GM12878 (cell line): ENCODE measurements at regions not wholly inside any gene's neighbourhood (a gene's known extent, or its start where the extent isn't known, plus 50 kb on each side); places are given as distances from the start of the nearest gene placed in this dataset.

Source experiments
- ATAC-seq: fragments of 200-7000 bp; cut with Tn5 transposase; 3 replicates; pipeline ENCODE4 v1.9.1; 2020; ENCODE audit warnings: mild to moderate bottlenecking, moderate library complexity
- BruUV-seq: library from RNA; stranded (reverse); fragments of 400-500 nt; replicated peaks from 2 replicates; lab custom pipeline; 2021; lab: Mats Ljungman, UMichigan
- CTCF ChIA-PET: fragments of 300-600 bp; sonication (Branson Sonifier 250); formaldehyde crosslinking; extraction: SDS; loops from one replicate; lab custom pipeline; 2021; ENCODE audit warnings: inconsistent platforms; lab: Yijun Ruan, JAX
- POLR2A ChIA-PET: fragments of 350-600 bp; formaldehyde crosslinking; extraction: SDS; loops from one replicate; lab custom pipeline; 2021; ENCODE audit warnings: inconsistent platforms; lab: Charles Lee
- RAD21 ChIA-PET: fragments of 300-600 bp; sonication (Branson Sonifier 250); formaldehyde crosslinking; loops from one replicate; lab custom pipeline; 2023; ENCODE audit warnings: antibody characterized with exemption; ENCODE audit not compliant: unreplicated experiment; lab: Charles Lee
- SMC1A ChIA-PET: fragments of 300-600 bp; sonication (Branson Sonifier 250); formaldehyde crosslinking; loops from one replicate; lab custom pipeline; 2023; ENCODE audit not compliant: unreplicated experiment, uncharacterized antibody; lab: Charles Lee
- DNase-seq: peaks from one replicate; pipeline ENCODE4 v3.0.0-alpha.2; 2011; ENCODE audit warnings: low read depth, low spot score
- FAIRE-seq: peaks from 3 replicates; lab custom pipeline; 2011; peaks lifted over from hg19 to GRCh38; lab: Jason Lieb, UNC
- H2AFZ ChIP-seq: 2 replicates; pipeline ENCODE4 v1.6.0; 2011; ENCODE audit warnings: low read depth, low read length, control low read depth; ENCODE audit not compliant: control insufficient read depth
- H3K27ac ChIP-seq: 2 replicates; pipeline ENCODE4 v1.5.1; 2011; ENCODE audit warnings: control low read depth; ENCODE audit not compliant: control insufficient read depth, insufficient read depth
- H3K27me3 ChIP-seq, 2 experiments: replicated peaks in 1 of 2; 2 replicates each; pipeline versions ENCODE4 v1.6.0 to v1.6.1; 2011; ENCODE audit warnings: low read length in 1 of 2; ENCODE audit not compliant: control insufficient read depth in 2 of 2, insufficient read depth in 2 of 2
- H3K36me3 ChIP-seq, 2 experiments: 2 replicates each; pipeline ENCODE4 v1.5.1; 2011; ENCODE audit warnings: low read length in 1 of 2; ENCODE audit not compliant: control insufficient read depth in 2 of 2, insufficient read depth in 2 of 2
- H3K4me1 ChIP-seq: 2 replicates; pipeline ENCODE4 v1.6.1; 2011; ENCODE audit warnings: mild to moderate bottlenecking, low read length, moderate library complexity, mixed read lengths; ENCODE audit not compliant: control insufficient read depth, insufficient read depth
- H3K4me2 ChIP-seq: 2 replicates; pipeline ENCODE4 v1.6.0; 2011; ENCODE audit warnings: control low read depth; ENCODE audit not compliant: control insufficient read depth, insufficient read depth
- H3K4me3 ChIP-seq: fragments of 200-600 bp; sonication (generic); 2 replicates; pipeline ENCODE4 v1.5.1; 2016
- H3K79me2 ChIP-seq: 2 replicates; pipeline ENCODE4 v1.6.0; 2011; ENCODE audit warnings: low read length; ENCODE audit not compliant: control insufficient read depth, insufficient read depth
- H3K9ac ChIP-seq: 2 replicates; pipeline ENCODE4 v1.8.0; 2011; ENCODE audit warnings: low read length, control low read depth, mixed read lengths; ENCODE audit not compliant: control insufficient read depth, insufficient read depth
- H3K9me3 ChIP-seq: replicated peaks from 3 replicates; pipeline ENCODE4 v1.5.1; 2011; ENCODE audit warnings: mild to moderate bottlenecking, low read length; ENCODE audit not compliant: control insufficient read depth, insufficient read depth
- H4K20me1 ChIP-seq: 2 replicates; pipeline ENCODE4 v1.6.0; 2011; ENCODE audit not compliant: control insufficient read depth, insufficient read depth
- BACH1 ChIP-seq: fragments of 450-650 bp; IDR thresholded peaks from 2 replicates; pipeline ENCODE4 v1.6.1; 2017; ENCODE audit warnings: mild to moderate bottlenecking, borderline replicate concordance
- ETV6 ChIP-seq, 2 experiments: fragments of 450-650 bp in 1 of 2; IDR thresholded peaks in 1 of 2; conservative IDR thresholded peaks in 1 of 2; 2 replicates each; pipeline ENCODE4 v1.6.1; 2014; ENCODE audit warnings: antibody characterized with exemption in 1 of 2, borderline replicate concordance in 1 of 2, low read depth in 1 of 2, mild to moderate bottlenecking in 1 of 2, moderate library complexity in 1 of 2
- FOS ChIP-seq: IDR thresholded peaks from 3 replicates; pipeline ENCODE4 v1.6.1; 2011; ENCODE audit warnings: borderline replicate concordance; ENCODE audit not compliant: insufficient read length; ENCODE audit errors: extremely low read depth
- HCFC1 ChIP-seq: fragments of 150-350 bp; IDR thresholded peaks from 2 replicates; pipeline ENCODE4 v1.6.1; 2014; ENCODE audit warnings: low read length
- JUNB ChIP-seq: IDR thresholded peaks from 2 replicates; pipeline ENCODE4 v1.6.1; 2016; ENCODE audit warnings: antibody characterized with exemption, mild to moderate bottlenecking
- MEF2B ChIP-seq: fragments of 450-650 bp; IDR thresholded peaks from 2 replicates; pipeline ENCODE4 v1.6.1; 2018; ENCODE audit warnings: mild to moderate bottlenecking, moderate library complexity; ENCODE audit not compliant: partially characterized antibody, poor library complexity, severe bottlenecking
- NFIC ChIP-seq: IDR thresholded peaks from 2 replicates; pipeline ENCODE4 v1.6.1; 2012; ENCODE audit warnings: low read depth, mild to moderate bottlenecking, inconsistent platforms, low read length, moderate library complexity
- POLR2A ChIP-seq: IDR thresholded peaks from 2 replicates; pipeline ENCODE4 v1.6.1; 2011; ENCODE audit warnings: low read depth, mild to moderate bottlenecking, low read length
- RAD51 ChIP-seq: fragments of 450-650 bp; IDR thresholded peaks from 2 replicates; pipeline ENCODE4 v1.6.1; 2016; ENCODE audit warnings: moderate library complexity, mild to moderate bottlenecking, inconsistent platforms
- SMAD1 ChIP-seq: fragments of 450-650 bp; IDR thresholded peaks from 2 replicates; pipeline ENCODE4 v1.6.1; 2018; ENCODE audit warnings: mild to moderate bottlenecking, low read depth; ENCODE audit not compliant: partially characterized antibody
- SPI1 ChIP-seq: IDR thresholded peaks from 2 replicates; pipeline ENCODE4 v1.6.1; 2011; ENCODE audit warnings: low read depth, mild to moderate bottlenecking, low read length, moderate library complexity, borderline replicate concordance; ENCODE audit not compliant: insufficient read depth
- SREBF1 ChIP-seq: IDR thresholded peaks from 2 replicates; pipeline ENCODE4 v1.6.1; 2012; ENCODE audit warnings: mild to moderate bottlenecking, low read length
- ZBED1 ChIP-seq: IDR thresholded peaks from 2 replicates; pipeline ENCODE4 v1.6.1; 2016; ENCODE audit warnings: borderline replicate concordance
- ZSCAN29 ChIP-seq: fragments of 450-650 bp; IDR thresholded peaks from 2 replicates; pipeline ENCODE4 v1.6.1; 2017; ENCODE audit warnings: mild to moderate bottlenecking, moderate library complexity
- WGBS: methylation state at CpG from one replicate; pipeline ENCODE4 v1.1.6; 2016; ENCODE audit warnings: low lambda C conversion rate; ENCODE audit not compliant: insufficient replicate concordance, insufficient coverage; ENCODE audit errors: missing lambda C conversion rate; 5-methylcytosine and 5-hydroxymethylcytosine counted together
- in situ Hi-C: fragments of 300-500 bp; cut with MboI; formaldehyde crosslinking; loops from 9 replicates; pipeline ENCODE4 v1.14.3; 2018; ENCODE audit warnings: mixed read lengths
- intact Hi-C: fragments of 100-400 bp; cut with micrococcal nuclease; formaldehyde crosslinking; loops from one replicate; pipeline ENCODE4 v1.14.2; 2022; ENCODE audit not compliant: unreplicated experiment
- TF ChIP-seq, protein P1 (sequence below): IDR thresholded peaks from 2 replicates; pipeline ENCODE4 v1.6.1; 2011; ENCODE audit warnings: low read depth, mild to moderate bottlenecking, low read length, moderate library complexity, borderline replicate concordance; ENCODE audit errors: extremely low read depth
- TF ChIP-seq, protein P2 (sequence below): IDR thresholded peaks from 2 replicates; pipeline ENCODE4 v1.6.1; 2011; ENCODE audit warnings: mild to moderate bottlenecking, low read depth, low read length, moderate library complexity; ENCODE audit not compliant: insufficient replicate concordance
- TF ChIP-seq, protein P3 (sequence below): fragments of 450-650 bp; conservative IDR thresholded peaks from 2 replicates; pipeline ENCODE4 v1.6.1; 2017; ENCODE audit warnings: mild to moderate bottlenecking, moderate library complexity

DNA sequence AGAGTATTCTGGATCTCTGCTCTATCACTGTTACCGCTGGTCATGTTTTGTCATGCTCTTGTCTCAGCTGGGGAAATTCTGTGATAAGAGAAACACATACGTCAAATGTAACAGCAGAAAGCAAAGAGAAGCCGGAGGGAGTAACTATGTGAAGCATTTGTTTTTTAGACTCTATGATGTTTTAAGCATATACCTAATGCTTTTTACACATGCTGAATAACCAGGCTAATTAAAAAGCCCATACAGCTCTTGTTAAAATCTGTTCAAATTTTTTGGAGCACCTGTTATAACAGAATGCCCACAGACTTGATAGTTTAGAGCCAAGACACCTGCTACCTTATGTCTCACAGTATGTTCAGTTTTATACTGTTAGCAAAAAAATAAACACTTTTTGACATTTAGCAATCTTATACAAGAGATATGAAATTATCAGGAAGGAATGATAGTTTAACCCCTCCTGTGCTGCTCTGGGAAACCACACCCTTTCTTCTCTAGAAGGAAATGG lies 92.3 kb upstream of the TANK start (continued):
- TF ChIP-seq RAD51 = no peak
- TF ChIP-seq, protein P1, sequence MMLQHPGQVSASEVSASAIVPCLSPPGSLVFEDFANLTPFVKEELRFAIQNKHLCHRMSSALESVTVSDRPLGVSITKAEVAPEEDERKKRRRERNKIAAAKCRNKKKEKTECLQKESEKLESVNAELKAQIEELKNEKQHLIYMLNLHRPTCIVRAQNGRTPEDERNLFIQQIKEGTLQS = no peak
- TF ChIP-seq ZSCAN29 = no peak
- no peak for TF ChIP-seq SMAD1
- TF ChIP-seq, protein P2, sequence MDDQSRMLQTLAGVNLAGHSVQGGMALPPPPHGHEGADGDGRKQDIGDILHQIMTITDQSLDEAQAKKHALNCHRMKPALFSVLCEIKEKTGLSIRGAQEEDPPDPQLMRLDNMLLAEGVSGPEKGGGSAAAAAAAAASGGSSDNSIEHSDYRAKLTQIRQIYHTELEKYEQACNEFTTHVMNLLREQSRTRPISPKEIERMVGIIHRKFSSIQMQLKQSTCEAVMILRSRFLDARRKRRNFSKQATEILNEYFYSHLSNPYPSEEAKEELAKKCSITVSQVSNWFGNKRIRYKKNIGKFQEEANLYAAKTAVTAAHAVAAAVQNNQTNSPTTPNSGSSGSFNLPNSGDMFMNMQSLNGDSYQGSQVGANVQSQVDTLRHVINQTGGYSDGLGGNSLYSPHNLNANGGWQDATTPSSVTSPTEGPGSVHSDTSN = no peak
- no peak for TF ChIP-seq HCFC1
- no peak for TF ChIP-seq BACH1

DNA sequence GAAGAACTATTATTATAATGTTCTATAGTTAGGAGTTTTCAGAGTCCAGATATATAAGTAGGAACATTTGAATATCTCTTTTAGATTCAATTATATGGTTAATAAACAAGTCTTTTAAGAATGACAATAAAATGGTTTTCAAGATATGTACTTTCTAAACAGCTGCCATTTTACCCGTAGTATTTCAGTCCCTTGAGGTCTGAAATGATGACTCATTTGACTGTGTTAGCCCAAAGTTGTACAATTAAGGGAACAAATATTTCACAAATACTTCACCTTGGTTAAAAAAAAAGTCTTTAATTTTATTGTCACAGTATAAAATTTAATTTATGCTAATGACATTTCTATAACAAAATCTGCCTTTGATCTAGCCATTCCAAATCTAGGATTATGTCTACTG lies 91.6 kb upstream of the TANK start:
- SMC1A ChIA-PET = interaction anchor here (1.1 to 4.3 kb wide), 6 partner anchors 21 to 162 kb away, joined by 3 to 17 read pairs (median 7); no protein-coding TSS in a partner anchor
- Histone ChIP-seq H3K27ac (no peak overlapping the region), H3K4me1 (no peaks in the 10 kb centered on the region; the same call in 1 of the 2 replicates), H3K9me3 (no peaks in the 10 kb centered on the region), H3K4me2 (no peak overlapping the region), H3K27me3 (no peaks in the 10 kb centered on the region), H4K20me1 (no peaks in the 10 kb centered on the region), H3K9ac (no peak overlapping the region), H3K4me3 (no peak overlapping the region), H3K79me2 (no peaks in the 10 kb centered on the region), H2AFZ (peak overlapping the region; percentile 33), H3K36me3 (no peaks in the 10 kb centered on the region)
- ATAC-seq (peak; percentile 65), DNase-seq (no peak), FAIRE-seq (no peak)
- no peak for TF ChIP-seq ETV6 (conservative IDR thresholded peaks at IDR 0.05 in 1 of 2, IDR thresholded peaks at IDR 0.05 in 1 of 2; ENCODE audit: borderline replicate concordance in 1 of 2, low read depth in 1 of 2)
- TF ChIP-seq, protein P3, sequence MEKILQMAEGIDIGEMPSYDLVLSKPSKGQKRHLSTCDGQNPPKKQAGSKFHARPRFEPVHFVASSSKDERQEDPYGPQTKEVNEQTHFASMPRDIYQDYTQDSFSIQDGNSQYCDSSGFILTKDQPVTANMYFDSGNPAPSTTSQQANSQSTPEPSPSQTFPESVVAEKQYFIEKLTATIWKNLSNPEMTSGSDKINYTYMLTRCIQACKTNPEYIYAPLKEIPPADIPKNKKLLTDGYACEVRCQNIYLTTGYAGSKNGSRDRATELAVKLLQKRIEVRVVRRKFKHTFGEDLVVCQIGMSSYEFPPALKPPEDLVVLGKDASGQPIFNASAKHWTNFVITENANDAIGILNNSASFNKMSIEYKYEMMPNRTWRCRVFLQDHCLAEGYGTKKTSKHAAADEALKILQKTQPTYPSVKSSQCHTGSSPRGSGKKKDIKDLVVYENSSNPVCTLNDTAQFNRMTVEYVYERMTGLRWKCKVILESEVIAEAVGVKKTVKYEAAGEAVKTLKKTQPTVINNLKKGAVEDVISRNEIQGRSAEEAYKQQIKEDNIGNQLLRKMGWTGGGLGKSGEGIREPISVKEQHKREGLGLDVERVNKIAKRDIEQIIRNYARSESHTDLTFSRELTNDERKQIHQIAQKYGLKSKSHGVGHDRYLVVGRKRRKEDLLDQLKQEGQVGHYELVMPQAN = no peak
- TF ChIP-seq FOS = no peak
- TF ChIP-seq MEF2B = peak; percentile 51
- TF ChIP-seq ZBED1 = no peak
- TF ChIP-seq JUNB = peak; percentile 23; the same call in 1 of the 2 replicates
- no peak for TF ChIP-seq POLR2A
- TF ChIP-seq SPI1 = no peak
- no peak for TF ChIP-seq NFIC
- no peak for TF ChIP-seq SREBF1
- WGBS = 0% methylated on average over 1 of the region's 1 CpG
- RAD21 ChIA-PET = interaction anchor here (0.9 to 2.2 kb wide), 5 partner anchors 9 to 102 kb away, joined by 3 to 10 read pairs (median 3); no protein-coding TSS in a partner anchor
- intact Hi-C loops = loop anchor here (10.0 kb wide), 1 partner anchor 964 kb away; no protein-coding TSS in a partner anchor
- CTCF ChIA-PET = interaction anchor here (1.3 to 2.1 kb wide), 3 partner anchors 8 to 18 kb away, joined by 3 to 7 read pairs (median 7); no protein-coding TSS in a partner anchor
- POLR2A ChIA-PET = interaction anchor here (1.4 kb wide), 1 partner anchor 35 kb away, joined by 3 read pairs; no protein-coding TSS in a partner anchor
- BruUV-seq = no TSS peak
- in situ Hi-C loops = no loop called here
